ENCODE measurements at regions not wholly inside any gene's neighbourhood (a gene's known extent, or its start where the extent isn't known, plus 50 kb on each side); places are given as distances from the start of the nearest gene placed in this dataset.

DNA sequence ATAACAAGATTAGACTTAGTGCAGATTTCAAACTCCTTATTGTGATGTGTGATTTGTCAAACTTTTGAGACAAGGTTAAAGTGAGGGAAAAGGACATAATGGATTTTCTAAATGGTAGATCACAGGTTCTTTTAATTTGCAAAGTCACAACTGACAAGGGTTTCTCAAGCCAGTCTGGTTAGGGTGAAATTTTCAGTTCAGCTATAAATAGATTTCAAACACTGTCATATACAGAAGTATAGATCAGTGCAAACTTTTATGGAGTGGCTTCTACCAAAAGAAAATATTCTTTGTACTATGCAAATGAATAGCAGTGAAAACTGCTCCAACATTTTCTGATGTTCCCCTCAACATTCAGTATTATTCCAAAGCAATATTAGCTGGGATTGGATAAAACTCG is 337.1 kb upstream of the MAN1A1 start:
- TF ChIP-seq, protein P1, sequence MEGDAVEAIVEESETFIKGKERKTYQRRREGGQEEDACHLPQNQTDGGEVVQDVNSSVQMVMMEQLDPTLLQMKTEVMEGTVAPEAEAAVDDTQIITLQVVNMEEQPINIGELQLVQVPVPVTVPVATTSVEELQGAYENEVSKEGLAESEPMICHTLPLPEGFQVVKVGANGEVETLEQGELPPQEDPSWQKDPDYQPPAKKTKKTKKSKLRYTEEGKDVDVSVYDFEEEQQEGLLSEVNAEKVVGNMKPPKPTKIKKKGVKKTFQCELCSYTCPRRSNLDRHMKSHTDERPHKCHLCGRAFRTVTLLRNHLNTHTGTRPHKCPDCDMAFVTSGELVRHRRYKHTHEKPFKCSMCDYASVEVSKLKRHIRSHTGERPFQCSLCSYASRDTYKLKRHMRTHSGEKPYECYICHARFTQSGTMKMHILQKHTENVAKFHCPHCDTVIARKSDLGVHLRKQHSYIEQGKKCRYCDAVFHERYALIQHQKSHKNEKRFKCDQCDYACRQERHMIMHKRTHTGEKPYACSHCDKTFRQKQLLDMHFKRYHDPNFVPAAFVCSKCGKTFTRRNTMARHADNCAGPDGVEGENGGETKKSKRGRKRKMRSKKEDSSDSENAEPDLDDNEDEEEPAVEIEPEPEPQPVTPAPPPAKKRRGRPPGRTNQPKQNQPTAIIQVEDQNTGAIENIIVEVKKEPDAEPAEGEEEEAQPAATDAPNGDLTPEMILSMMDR (IDR thresholded peaks at IDR 0.05): no peak
- no peak for TF ChIP-seq POLR2A (IDR thresholded peaks at IDR 0.05)

Measured in Peyer's patch (tissue), 4 donors.